Epithelial cell of proximal tubule (primary cell): ENCODE measurements at regions not wholly inside any gene's neighbourhood (a gene's known extent, or its start where the extent isn't known, plus 50 kb on each side); places are given as distances from the start of the nearest gene placed in this dataset.

Experiments
- DNase-seq: peaks from one replicate; pipeline ENCODE4 v3.0.0-alpha.2; 2011; ENCODE audit warnings: low read depth
- H3K4me3 ChIP-seq: 2 replicates; pipeline ENCODE4 v1.5.1; 2011; ENCODE audit warnings: low read depth, mild to moderate bottlenecking, low read length
- CTCF ChIP-seq: conservative IDR thresholded peaks from 2 replicates; pipeline ENCODE4 v1.5.1; 2012; ENCODE audit warnings: low read depth, mild to moderate bottlenecking, low read length

DNA sequence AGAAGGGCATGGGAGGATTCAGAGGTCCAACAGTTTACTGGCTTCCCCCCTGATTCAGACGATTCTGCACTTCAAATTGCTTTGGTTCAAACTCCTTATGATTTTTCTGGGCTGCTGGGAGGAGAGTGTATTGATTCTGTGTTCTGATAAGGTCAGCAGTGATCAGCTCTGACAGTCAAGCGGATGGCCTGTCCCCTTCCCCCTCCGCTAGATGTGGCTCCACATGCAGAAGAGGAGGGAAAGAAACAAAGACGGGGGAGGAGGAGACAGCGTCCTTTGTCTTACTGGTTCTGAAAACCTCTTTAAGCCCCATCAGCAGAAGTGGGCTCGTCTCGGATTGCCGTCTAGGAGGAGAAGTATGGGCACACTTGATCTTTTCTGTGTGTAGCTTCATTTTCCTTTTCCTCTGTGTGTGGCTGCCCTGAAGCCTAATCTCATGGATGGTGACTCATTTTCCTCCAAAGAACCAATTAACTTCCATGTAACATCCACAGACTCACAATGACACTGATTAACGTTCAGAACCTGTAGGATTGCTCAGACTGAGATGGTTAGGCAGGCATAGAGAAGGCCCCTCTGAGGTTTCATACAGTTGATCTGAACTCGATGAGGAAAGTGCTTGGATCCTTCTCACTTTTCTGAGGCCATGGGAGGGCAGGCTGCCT, 162.4 kb upstream of the PPP2R3A start:
- peak; percentile 4 for DNase-seq
- no peak for TF ChIP-seq CTCF
- H3K4me3 ChIP-seq: no peak overlapping the region

DNA sequence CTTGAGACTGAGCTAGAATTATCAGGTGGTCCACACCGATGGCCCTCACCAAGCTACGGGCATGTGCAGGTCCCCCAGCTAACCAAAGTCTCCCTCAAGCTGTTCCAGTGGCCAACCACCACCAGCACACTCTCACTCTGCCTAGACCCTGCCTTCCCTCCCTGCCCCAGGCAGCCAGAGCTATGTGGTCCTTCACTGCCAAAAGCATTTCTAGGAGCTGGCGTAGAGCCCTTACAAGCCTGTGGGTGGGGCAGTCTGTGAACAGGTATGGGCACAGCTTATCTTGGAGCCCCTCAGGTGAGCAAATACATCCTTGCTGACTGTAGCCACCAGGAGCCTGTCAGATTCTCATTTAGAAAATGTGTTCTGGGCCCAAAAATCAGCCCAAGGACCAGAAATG, 159.8 kb upstream of the PPP2R3A start:
- no peak for TF ChIP-seq CTCF
- no peak overlapping the region for H3K4me3 ChIP-seq
- no peak for DNase-seq

- no peak overlapping the region for H3K4me3 ChIP-seq
- no peak for TF ChIP-seq CTCF
- DNase-seq: no peak
These were observed 159.2 kb upstream of the PPP2R3A start for GRCh38 chr3:135806317-135806716.

DNA sequence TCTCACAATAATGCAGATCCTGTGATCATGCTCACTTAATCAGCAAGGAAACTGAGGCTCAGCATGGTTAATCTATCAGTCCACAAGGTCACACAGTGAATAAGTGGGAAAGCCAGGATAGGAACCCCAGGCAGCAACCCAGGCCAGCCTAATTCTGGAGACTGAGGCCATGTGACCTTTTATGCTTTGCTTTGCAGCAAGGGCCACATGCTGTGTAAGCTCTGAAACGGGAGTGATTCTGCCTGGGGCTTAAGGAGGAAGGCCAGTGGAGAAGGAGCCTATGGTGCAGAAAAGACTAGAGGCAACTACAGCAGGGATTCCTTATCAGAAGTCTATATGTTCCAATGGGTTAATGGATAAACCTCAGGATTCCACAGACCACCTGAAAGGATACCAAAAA, 157.6 kb upstream of the PPP2R3A start:
- H3K4me3 ChIP-seq: no peak overlapping the region
- DNase-seq: no peak
- no peak for TF ChIP-seq CTCF

- no peak overlapping the region for H3K4me3 ChIP-seq
- no peak for DNase-seq
- no peak for TF ChIP-seq CTCF
These were observed 156.4 kb upstream of the PPP2R3A start for GRCh38 chr3:135809021-135809634.

DNA sequence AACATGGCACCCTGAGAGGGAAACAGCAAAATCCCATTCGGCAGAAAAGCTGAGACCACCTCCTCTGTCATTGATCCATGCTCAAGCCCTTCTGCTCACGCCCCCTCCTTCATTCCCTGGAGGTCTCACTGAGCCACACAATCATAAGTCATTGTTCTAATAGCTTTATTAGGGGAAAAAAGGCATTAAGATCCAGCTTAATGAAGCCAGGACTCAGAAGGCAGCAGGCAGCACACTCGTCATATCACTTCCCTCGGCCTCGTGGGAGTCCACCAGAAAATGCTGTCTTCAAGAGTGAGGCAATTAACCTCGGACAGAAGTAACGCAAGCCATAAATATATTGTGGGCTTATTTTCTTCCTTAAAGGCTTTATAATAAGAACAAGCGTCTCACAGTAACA, 153.9 kb upstream of the PPP2R3A start:
- DNase-seq: no peak
- no peak overlapping the region for H3K4me3 ChIP-seq

More for the DNA sequence above, 153.9 kb upstream of the PPP2R3A start:
- no peak for TF ChIP-seq CTCF
